IMR-90 (cell line): ENCODE measurements at regions not wholly inside any gene's neighbourhood (a gene's known extent, or its start where the extent isn't known, plus 50 kb on each side); places are given as distances from the start of the nearest gene placed in this dataset.
"Not testable (repeated sequence)": the region's sequence is repeated elsewhere in the genome, so short reads cannot be mapped to it uniquely, and the experiment has no call there.

Source experiments
- ATAC-seq: fragments of 200-7000 bp; cut with Tn5 transposase; 2 replicates; pipeline ENCODE4 v1.9.1; 2020; ENCODE audit warnings: low read depth, mild to moderate bottlenecking, moderate library complexity
- BruUV-seq: library from RNA; stranded (reverse); fragments of 400-500 nt; replicated peaks from 2 replicates; lab custom pipeline; 2021; lab: Mats Ljungman, UMichigan
- CTCF ChIA-PET: fragments of 300-600 bp; formaldehyde crosslinking; extraction: SDS; loops from one replicate; lab custom pipeline; 2021; ENCODE audit warnings: antibody characterized with exemption; lab: Yijun Ruan, JAX
- POLR2A ChIA-PET: fragments of 300-600 bp; sonication (Branson Sonifier 250); formaldehyde crosslinking; loops from one replicate; lab custom pipeline; 2022; ENCODE audit warnings: antibody characterized with exemption; ENCODE audit not compliant: unreplicated experiment; lab: Charles Lee
- DNase-seq: peaks from one replicate; pipeline ENCODE4 v3.0.0; 2013
- H2AFZ ChIP-seq: replicated peaks from 2 replicates; pipeline ENCODE3; 2013; ENCODE audit warnings: low read length, mild to moderate bottlenecking; ENCODE audit not compliant: poor library complexity
- H2AK5ac ChIP-seq: 2 replicates; pipeline ENCODE4 v1.6.1; 2013; ENCODE audit warnings: low read depth, low read length, inconsistent platforms
- H2AK9ac ChIP-seq: replicated peaks from 2 replicates; pipeline ENCODE3; 2013; ENCODE audit warnings: mild to moderate bottlenecking, low read depth, low read length, moderate library complexity; ENCODE audit not compliant: poor library complexity
- H2BK120ac ChIP-seq: 2 replicates; pipeline ENCODE4 v1.6.1; 2013; ENCODE audit warnings: low read depth, low read length, inconsistent platforms
- H2BK15ac ChIP-seq: 3 replicates; pipeline ENCODE4 v1.6.1; 2013; ENCODE audit warnings: low read depth, low read length, inconsistent platforms
- H2BK20ac ChIP-seq: 2 replicates; pipeline ENCODE4 v1.6.1; 2013; ENCODE audit warnings: low read depth, mild to moderate bottlenecking, inconsistent platforms, low read length, moderate library complexity
- H2BK5ac ChIP-seq: 2 replicates; pipeline ENCODE4 v1.6.1; 2013; ENCODE audit warnings: mild to moderate bottlenecking, low read depth, low read length, inconsistent platforms; ENCODE audit not compliant: poor library complexity, severe bottlenecking
- H3K14ac ChIP-seq: replicated peaks from 2 replicates; pipeline ENCODE4 v1.6.1; 2013; ENCODE audit warnings: low read depth, low read length, inconsistent platforms
- H3K18ac ChIP-seq: 2 replicates; pipeline ENCODE4 v1.6.1; 2013; ENCODE audit warnings: low read depth, low read length, control low read depth
- H3K23ac ChIP-seq: 2 replicates; pipeline ENCODE4 v1.6.1; 2013; ENCODE audit warnings: low read depth, low read length, inconsistent platforms
- H3K27ac ChIP-seq: 2 replicates; pipeline ENCODE4 v1.5.1; 2013; ENCODE audit warnings: mild to moderate bottlenecking, control low read depth, low read length; ENCODE audit not compliant: insufficient read depth
- H3K27me3 ChIP-seq: 2 replicates; pipeline ENCODE4 v1.6.1; 2013; ENCODE audit warnings: low read length; ENCODE audit not compliant: control insufficient read depth, insufficient read depth
- H3K36me3 ChIP-seq: 2 replicates; pipeline ENCODE4 v1.6.1; 2013; ENCODE audit warnings: low read length, mixed read lengths; ENCODE audit not compliant: control insufficient read depth, insufficient read depth
- H3K4ac ChIP-seq: 2 replicates; pipeline ENCODE4 v1.6.1; 2013; ENCODE audit warnings: low read depth, low read length, inconsistent platforms
- H3K4me1 ChIP-seq: 2 replicates; pipeline ENCODE4 v1.6.1; 2013; ENCODE audit warnings: low read length, mixed read lengths; ENCODE audit not compliant: control insufficient read depth, insufficient read depth
- H3K4me2 ChIP-seq: 2 replicates; pipeline ENCODE4 v1.6.1; 2013; ENCODE audit warnings: low read depth, mild to moderate bottlenecking, control low read depth, low read length, moderate library complexity
- H3K4me3 ChIP-seq: 2 replicates; pipeline ENCODE4 v1.5.1; 2013; ENCODE audit warnings: low read depth, mild to moderate bottlenecking, control low read depth, low read length, moderate library complexity; ENCODE audit not compliant: insufficient read depth
- H3K56ac ChIP-seq: 2 replicates; pipeline ENCODE4 v1.6.1; 2013; ENCODE audit warnings: low read length, inconsistent platforms; ENCODE audit not compliant: insufficient read depth; ENCODE audit errors: extremely low read depth
- H3K79me1 ChIP-seq, 2 experiments: 2 replicates each; pipeline ENCODE4 v1.6.1; 2013; ENCODE audit warnings: low read length in 2 of 2, inconsistent platforms in 1 of 2, low read depth in 1 of 2
- H3K9ac ChIP-seq: 2 replicates; pipeline ENCODE4 v1.6.1; 2013; ENCODE audit warnings: low read depth, low read length, control low read depth
- H3K9me1 ChIP-seq: 2 replicates; pipeline ENCODE4 v1.6.1; 2013; ENCODE audit warnings: low read length, inconsistent platforms; ENCODE audit not compliant: insufficient read depth
- H3K9me3 ChIP-seq: 2 replicates; pipeline ENCODE4 v1.6.1; 2013; ENCODE audit warnings: low read length; ENCODE audit not compliant: control insufficient read depth, insufficient read depth
- H4K20me1 ChIP-seq: 2 replicates; pipeline ENCODE4 v1.6.1; 2013; ENCODE audit warnings: low read length, inconsistent platforms; ENCODE audit not compliant: insufficient read depth
- H4K5ac ChIP-seq: 2 replicates; pipeline ENCODE4 v1.6.1; 2013; ENCODE audit warnings: mild to moderate bottlenecking, low read depth, low read length, control low read depth
- H4K8ac ChIP-seq, 2 experiments: 2 replicates each; pipeline ENCODE4 v1.6.1; 2013; ENCODE audit warnings: low read depth in 2 of 2, low read length in 2 of 2, control low read depth in 1 of 2, inconsistent platforms in 1 of 2
- H4K91ac ChIP-seq: 2 replicates; pipeline ENCODE4 v1.6.1; 2013; ENCODE audit warnings: low read depth, low read length, inconsistent platforms; ENCODE audit not compliant: insufficient read depth
- FOS ChIP-seq: fragments of 150-350 bp; IDR thresholded peaks from 2 replicates; pipeline ENCODE4 v1.6.1; 2016; ENCODE audit warnings: low read depth, low read length
- WGBS, 2 experiments: methylation state at CpG; one replicate each; pipeline versions ENCODE4 v1.1.5 to v1.1.7; 2013; ENCODE audit warnings: missing lambda C conversion rate in 2 of 2; ENCODE audit not compliant: insufficient read length in 1 of 2; ENCODE audit errors: extremely low coverage in 2 of 2; 5-methylcytosine and 5-hydroxymethylcytosine counted together
- dilution Hi-C: fragments of 300-500 bp; cut with HindIII; formaldehyde crosslinking; loops from one replicate; pipeline ENCODE4 v1.14.3; 2018; ENCODE audit warnings: low sequenced_read_pairs; ENCODE audit not compliant: unreplicated experiment
- in situ Hi-C: fragments of 300-500 bp; cut with MboI; formaldehyde crosslinking; loops from 3 replicates; pipeline ENCODE4 v1.14.3; 2019; ENCODE audit warnings: low sequenced_read_pairs, inconsistent platforms, mixed read lengths
- intact Hi-C: fragments of 100-400 bp; cut with micrococcal nuclease; formaldehyde crosslinking; loops from 2 replicates; pipeline ENCODE4 v1.10.0; 2022

GRCh38 chr11:89606845-89607244 is 103.3 kb upstream of the TRIM77 start:
- H3K4me3 ChIP-seq, H3K9ac ChIP-seq, H3K9me1 ChIP-seq, H3K27ac ChIP-seq, H3K79me1 ChIP-seq, H3K4me1 ChIP-seq, H3K9me3 ChIP-seq, intact Hi-C loops, in situ Hi-C loops, BruUV-seq, H3K56ac ChIP-seq, H2AK9ac ChIP-seq, dilution Hi-C loops, H3K4me2 ChIP-seq, H3K27me3 ChIP-seq, H4K20me1 ChIP-seq, CTCF ChIA-PET, H3K36me3 ChIP-seq, POLR2A ChIA-PET: not testable (repeated sequence)
- peak overlapping the region in 1 of 2 experiments; percentile 73; a peak in 2 of 4 replicates for H4K8ac ChIP-seq
- DNase-seq (peak; percentile 91), ATAC-seq (peak; percentile 53)
- peak overlapping the region; percentile 97 for H2BK5ac ChIP-seq
- peak overlapping the region; percentile 76; the same call in 1 of the 2 replicates for H3K23ac ChIP-seq
- 40% methylated on average over 1 of the region's 2 CpGs; no CpG with 5 or more reads in 1 of the 2 experiments for WGBS, 2 experiments
- peak overlapping the region; percentile 71; the same call in 1 of the 2 replicates for H3K18ac ChIP-seq
- H4K91ac ChIP-seq, result 0 out of 2 replicates have a peak overlapping the region, but pooled peaks have one; percentile 45
- H3K4ac ChIP-seq, result peak overlapping the region; percentile 91
- peak; percentile 37; the same call in 1 of the 2 replicates for TF ChIP-seq FOS
- H2AFZ ChIP-seq, result peak overlapping the region; percentile 75
- peak overlapping the region; percentile 90; the same call in 1 of the 2 replicates for H2BK20ac ChIP-seq
- H4K5ac ChIP-seq, result peak overlapping the region; percentile 64; the same call in 1 of the 2 replicates
- H2AK5ac ChIP-seq, result 0 out of 2 replicates have a peak overlapping the region, but pooled peaks have one; percentile 15
- peak overlapping the region; percentile 86; the same call in 1 of the 2 replicates for H3K14ac ChIP-seq
- peak overlapping the region; percentile 79; the same call in 1 of the 3 replicates for H2BK15ac ChIP-seq
- H2BK120ac ChIP-seq, result peak overlapping the region; percentile 86; the same call in 1 of the 2 replicates
